PC-3 (cell line): ENCODE measurements at regions not wholly inside any gene's neighbourhood (a gene's known extent, or its start where the extent isn't known, plus 50 kb on each side); places are given as distances from the start of the nearest gene placed in this dataset.

Experiments
- CTCF ChIP-seq: fragments of 300-600 bp; sonication (generic); conservative IDR thresholded peaks from 2 replicates; pipeline ENCODE4 v1.5.1; 2017; ENCODE audit warnings: antibody characterized with exemption, low read depth, mild to moderate bottlenecking, low read length
- EZH2 ChIP-seq: fragments of 300-600 bp; sonication (generic); IDR thresholded peaks from one replicate; pipeline ENCODE4 v1.6.1; 2017; ENCODE audit warnings: antibody characterized with exemption, mild to moderate bottlenecking, low read length; ENCODE audit not compliant: unreplicated experiment
- EZH2phosphoT487 ChIP-seq: fragments of 300-600 bp; sonication (generic); IDR thresholded peaks from 2 replicates; pipeline ENCODE4 v1.6.1; 2018; ENCODE audit warnings: mild to moderate bottlenecking, antibody characterized with exemption, low read length, borderline replicate concordance

GRCh38 chr13:75042807-75043206 lies 439.2 kb downstream of the TBC1D4 start:
- TF ChIP-seq CTCF (no peak), EZH2 (no peak), EZH2phosphoT487 (no peak)
